Right atrium auricular region (tissue), 2 donors: ENCODE measurements at regions not wholly inside any gene's neighbourhood (a gene's known extent, or its start where the extent isn't known, plus 50 kb on each side); places are given as distances from the start of the nearest gene placed in this dataset.
A peak's percentile ranks its signal among the peaks of the same experiment; 100 is the strongest.
"Not testable (repeated sequence)": the region's sequence is repeated elsewhere in the genome, so short reads cannot be mapped to it uniquely, and the experiment has no call there.

ENCODE experiments used
- DNase-seq: peaks from one replicate; pipeline ENCODE4 v3.0.0-alpha.2; 2019; ENCODE audit warnings: low spot score
- H3K27ac ChIP-seq, 2 donors: fragments of 200-600 bp; sonication (generic); 1 replicate in 1 of 2; 2 replicates in 1 of 2; pipeline ENCODE4 v1.5.1; 2016 to 2019
- H3K27me3 ChIP-seq, 2 donors: fragments of 200-600 bp; sonication (generic); one replicate each; pipeline versions ENCODE4 v1.5.1 to v1.6.0; 2017 to 2019
- H3K36me3 ChIP-seq: fragments of 200-600 bp; sonication (generic); one replicate; pipeline ENCODE4 v1.5.1; 2016
- H3K4me1 ChIP-seq, 2 donors: fragments of 200-600 bp; sonication (generic); one replicate each; pipeline versions ENCODE4 v1.5.1 to v1.6.0; 2017 to 2019
- H3K4me3 ChIP-seq, 2 donors: fragments of 200-600 bp; sonication (generic); 1 replicate in 1 of 2; 2 replicates in 1 of 2; pipeline ENCODE4 v1.5.1; 2017 to 2019; ENCODE audit warnings: mild to moderate bottlenecking in 1 of 2, moderate library complexity in 1 of 2
- H3K9me3 ChIP-seq, 2 donors: fragments of 200-600 bp; sonication (generic); one replicate each; pipeline ENCODE4 v1.5.1; 2019
- TF ChIP-seq, protein P1 (sequence below), 2 donors: fragments of 200-600 bp; sonication (generic); IDR thresholded peaks; one replicate each; pipeline ENCODE4 v1.5.1; 2019; ENCODE audit warnings: antibody characterized with exemption in 2 of 2

DNA sequence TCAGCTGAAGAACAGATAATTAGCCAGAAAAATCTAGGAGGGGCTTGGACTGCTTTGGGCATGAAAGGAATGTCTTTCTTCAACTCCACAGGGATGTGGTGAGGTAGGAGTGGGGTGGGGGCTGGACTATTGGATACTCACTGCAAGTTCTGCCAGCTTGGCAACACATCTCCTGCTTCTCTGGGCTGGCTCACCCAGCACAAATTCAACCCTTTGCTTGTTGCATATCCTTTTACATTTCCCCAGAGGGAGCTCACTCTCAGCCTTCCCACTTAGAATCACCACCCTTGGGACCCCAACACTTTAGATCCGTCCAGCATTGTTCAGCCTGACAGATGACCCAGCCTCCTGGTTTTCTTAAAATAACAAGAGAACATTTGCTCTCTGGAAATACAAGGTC is 120.6 kb downstream of the KDR start:
- Histone ChIP-seq H3K27ac (no peak overlapping the region), H3K4me3 (no peak overlapping the region), H3K9me3 (no peaks in the 10 kb centered on the region), H3K4me1 (peaks cover 0 to 9% of the 10 kb centered on the region in 2 donors), H3K36me3 (no peaks in the 10 kb centered on the region), H3K27me3 (no peaks in the 10 kb centered on the region)
- TF ChIP-seq, protein P1, sequence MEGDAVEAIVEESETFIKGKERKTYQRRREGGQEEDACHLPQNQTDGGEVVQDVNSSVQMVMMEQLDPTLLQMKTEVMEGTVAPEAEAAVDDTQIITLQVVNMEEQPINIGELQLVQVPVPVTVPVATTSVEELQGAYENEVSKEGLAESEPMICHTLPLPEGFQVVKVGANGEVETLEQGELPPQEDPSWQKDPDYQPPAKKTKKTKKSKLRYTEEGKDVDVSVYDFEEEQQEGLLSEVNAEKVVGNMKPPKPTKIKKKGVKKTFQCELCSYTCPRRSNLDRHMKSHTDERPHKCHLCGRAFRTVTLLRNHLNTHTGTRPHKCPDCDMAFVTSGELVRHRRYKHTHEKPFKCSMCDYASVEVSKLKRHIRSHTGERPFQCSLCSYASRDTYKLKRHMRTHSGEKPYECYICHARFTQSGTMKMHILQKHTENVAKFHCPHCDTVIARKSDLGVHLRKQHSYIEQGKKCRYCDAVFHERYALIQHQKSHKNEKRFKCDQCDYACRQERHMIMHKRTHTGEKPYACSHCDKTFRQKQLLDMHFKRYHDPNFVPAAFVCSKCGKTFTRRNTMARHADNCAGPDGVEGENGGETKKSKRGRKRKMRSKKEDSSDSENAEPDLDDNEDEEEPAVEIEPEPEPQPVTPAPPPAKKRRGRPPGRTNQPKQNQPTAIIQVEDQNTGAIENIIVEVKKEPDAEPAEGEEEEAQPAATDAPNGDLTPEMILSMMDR (IDR thresholded peaks at IDR 0.05) = peak in 1 of 2 donors; percentile 19
- DNase-seq = no peak

DNA sequence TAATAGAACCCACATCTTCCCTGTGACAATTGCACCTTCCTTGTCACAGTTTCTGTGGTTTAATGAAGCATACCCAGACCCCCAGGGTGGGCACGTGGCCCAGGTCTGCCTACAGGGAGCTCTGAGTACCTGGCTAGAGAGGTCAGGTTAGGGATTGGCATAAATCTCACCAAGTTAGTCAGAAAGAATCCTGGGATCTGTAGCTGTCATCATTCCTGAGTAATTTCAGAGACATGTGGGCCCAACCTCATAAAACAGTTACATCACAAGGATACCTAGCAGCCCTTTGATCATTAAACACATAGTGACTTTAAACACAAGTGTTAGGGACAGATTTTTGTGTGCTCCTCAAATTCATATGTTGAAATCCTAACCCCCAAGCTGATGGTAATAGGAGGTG is 123.0 kb downstream of the KDR start:
- Histone ChIP-seq H3K36me3 (no peaks in the 10 kb centered on the region), H3K27me3 (no peaks in the 10 kb centered on the region), H3K4me1 (peaks cover 0 to 9% of the 10 kb centered on the region in 2 donors), H3K9me3 (no peaks in the 10 kb centered on the region), H3K27ac (no peak overlapping the region), H3K4me3 (no peak overlapping the region)
- TF ChIP-seq, protein P1 (IDR thresholded peaks at IDR 0.05) = no peak
- DNase-seq = no peak

DNA sequence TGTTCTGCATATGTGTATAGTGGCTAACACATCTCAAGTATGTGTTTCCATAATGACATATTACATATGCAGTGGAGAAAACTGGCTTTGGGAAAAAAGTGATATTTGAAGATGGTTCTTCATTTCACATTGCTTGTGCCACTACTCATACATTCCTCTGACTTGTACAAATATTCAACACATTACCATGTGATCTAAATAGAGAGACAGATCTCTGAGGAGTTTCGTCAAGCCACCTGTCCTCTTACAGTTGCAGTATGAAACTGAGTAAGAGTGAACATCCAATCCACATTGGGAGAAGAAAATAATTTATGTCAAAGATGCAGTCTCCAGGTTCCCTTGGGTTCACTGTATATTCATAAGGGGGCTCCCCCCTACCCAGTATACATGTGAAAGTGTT is 123.9 kb downstream of the KDR start:
- Histone ChIP-seq H3K4me1 (peaks cover 0 to 9% of the 10 kb centered on the region in 2 donors), H3K36me3 (no peaks in the 10 kb centered on the region), H3K9me3 (no peaks in the 10 kb centered on the region), H3K4me3 (no peak overlapping the region), H3K27me3 (no peaks in the 10 kb centered on the region), H3K27ac (no peak overlapping the region)
- no peak for DNase-seq
- TF ChIP-seq, protein P1 (IDR thresholded peaks at IDR 0.05) = no peak

DNA sequence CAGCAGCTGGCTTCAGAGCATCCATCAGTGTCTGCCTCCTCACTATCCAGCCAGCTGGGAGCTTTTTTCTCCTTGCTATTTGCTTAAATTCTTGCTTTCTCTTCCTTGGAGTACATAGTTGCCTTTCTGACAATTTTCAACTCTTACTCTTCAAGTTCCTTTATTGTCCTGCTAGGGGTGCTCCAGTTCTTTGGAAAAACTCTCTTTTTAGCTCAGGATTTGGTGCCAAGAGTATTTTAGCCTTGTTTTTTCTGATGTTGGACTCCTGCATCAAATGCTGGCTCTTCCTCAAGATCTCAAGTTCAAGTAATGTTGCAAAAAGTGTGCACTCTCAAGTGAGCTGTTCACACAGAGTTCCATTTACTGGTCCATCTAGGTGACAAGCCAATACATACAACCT is 126.4 kb downstream of the KDR start:
- H3K4me1 ChIP-seq = no peaks in the 10 kb centered on the region
- no peaks in the 10 kb centered on the region for H3K9me3 ChIP-seq
- no peak overlapping the region for H3K4me3 ChIP-seq
- no peaks in the 10 kb centered on the region for H3K36me3 ChIP-seq
- H3K27ac ChIP-seq = no peak overlapping the region
- TF ChIP-seq, protein P1 (IDR thresholded peaks at IDR 0.05) = peak; percentile 31 to 70
- no peak for DNase-seq
- no peaks in the 10 kb centered on the region for H3K27me3 ChIP-seq

DNA sequence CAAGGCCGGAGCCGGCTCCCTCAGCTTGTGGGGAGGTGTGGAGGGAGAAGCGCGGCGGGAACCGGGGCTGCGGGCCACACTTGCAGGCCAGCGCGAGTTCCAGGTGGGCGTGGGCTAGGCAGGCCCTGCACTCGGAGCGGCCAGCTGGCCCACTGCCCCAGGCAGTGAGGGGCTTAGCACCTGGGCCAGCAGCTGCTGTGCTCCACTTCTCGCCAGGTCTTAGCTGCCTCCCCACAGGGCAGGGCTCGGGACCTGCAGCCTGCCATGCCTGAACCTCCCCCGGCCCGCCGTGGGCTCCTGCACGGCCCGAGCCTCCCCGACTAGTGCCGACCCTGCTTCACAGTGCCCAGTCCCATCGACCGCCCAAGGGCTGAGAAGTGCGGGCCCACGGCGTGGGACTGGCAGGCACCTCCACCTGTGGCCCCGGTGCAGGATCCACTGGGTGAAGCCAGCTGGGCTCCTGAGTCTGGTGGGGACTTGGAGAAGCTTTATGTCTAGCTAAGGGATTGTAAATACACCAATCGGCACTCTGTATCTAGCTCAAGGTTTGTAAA is 131.8 kb downstream of the KDR start:
- H3K27me3 ChIP-seq, H3K36me3 ChIP-seq, H3K27ac ChIP-seq, DNase-seq, H3K9me3 ChIP-seq, H3K4me1 ChIP-seq, H3K4me3 ChIP-seq: not testable (repeated sequence)

DNA sequence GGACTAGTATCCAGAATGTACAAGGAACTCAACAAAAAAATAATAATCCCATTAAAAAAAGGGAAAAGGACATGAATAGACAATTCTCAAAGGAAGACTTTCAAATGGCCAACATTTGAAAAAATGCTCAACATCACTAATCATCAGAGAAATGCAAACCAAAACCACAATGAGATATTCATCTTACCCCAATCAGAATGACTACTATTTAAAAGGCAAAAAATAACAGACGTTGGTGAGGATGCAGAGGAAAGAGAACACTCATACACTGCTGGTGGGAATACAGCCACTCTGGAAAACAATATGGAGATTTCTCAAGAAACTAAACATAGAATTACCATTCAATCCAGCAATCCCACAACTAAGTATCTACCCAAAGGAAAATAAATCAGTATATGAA is 133.1 kb downstream of the KDR start:
- no peaks in the 10 kb centered on the region for H3K27me3 ChIP-seq
- H3K36me3 ChIP-seq = no peaks in the 10 kb centered on the region
- TF ChIP-seq, protein P1 (IDR thresholded peaks at IDR 0.05) = no peak
- H3K4me3 ChIP-seq = no peak overlapping the region
- H3K4me1 ChIP-seq = no peaks in the 10 kb centered on the region
- DNase-seq = no peak
- no peak overlapping the region for H3K27ac ChIP-seq
- H3K9me3 ChIP-seq = peaks cover 0 to 21% of the 10 kb centered on the region in 2 donors
